ENCODE measurements at regions not wholly inside any gene's neighbourhood (a gene's known extent, or its start where the extent isn't known, plus 50 kb on each side); places are given as distances from the start of the nearest gene placed in this dataset.

DNA sequence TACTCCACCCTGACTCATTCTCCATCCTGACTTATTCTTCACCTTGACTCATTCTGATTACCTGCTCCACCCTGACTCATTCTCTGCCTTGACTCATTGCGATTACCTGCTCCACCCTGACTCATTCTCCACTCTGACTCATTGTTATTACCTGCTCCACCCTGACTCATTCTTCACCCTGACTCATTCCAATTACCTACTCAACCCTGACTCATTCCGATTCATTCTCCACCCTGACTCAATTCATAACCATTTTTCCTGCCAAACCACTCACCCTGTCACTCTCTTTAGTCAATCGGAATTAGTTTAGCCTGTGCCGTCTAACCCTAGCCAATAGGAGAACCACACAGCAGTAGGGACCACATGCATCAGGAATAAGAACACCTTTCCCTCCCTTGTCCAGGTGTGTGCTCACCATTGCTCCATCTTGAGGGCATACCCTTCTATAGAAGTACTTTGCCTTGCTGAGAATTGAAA lies 1227.4 kb upstream of the PCDH20 start:
- no peak overlapping the region for H2BK5ac ChIP-seq (ENCODE audit: low read depth, low read length, poor library complexity, severe bottlenecking)
- no peak for TF ChIP-seq SMC3 (IDR thresholded peaks at IDR 0.05; ENCODE audit: low read depth, low read length)
- no peak for TF ChIP-seq CHD1 (IDR thresholded peaks at IDR 0.05; ENCODE audit: low read depth, low read length)
- TF ChIP-seq FOS (IDR thresholded peaks at IDR 0.05; ENCODE audit: low read depth, low read length), result peak; percentile 89
- no peak for TF ChIP-seq RAD21 (IDR thresholded peaks at IDR 0.05; ENCODE audit: low read length)
- no peak for TF ChIP-seq NFE2L2 (IDR thresholded peaks at IDR 0.05; ENCODE audit: low read depth, low read length)
- no peak overlapping the region for H3K56ac ChIP-seq (ENCODE audit: extremely low read depth, insufficient read depth, low read length)
- ATAC-seq (ENCODE audit: low read depth) (no peak), DNase-seq (peak; percentile 66)
- peaks cover 2% of the 10 kb centered on the region for H3K9me3 ChIP-seq (ENCODE audit: control insufficient read depth, insufficient read depth, low read length)
- H3K4ac ChIP-seq (ENCODE audit: low read depth, low read length), result no peak overlapping the region
- in situ Hi-C loops (cut with MboI; ENCODE audit: low sequenced_read_pairs) (no loop called here), intact Hi-C loops (cut with micrococcal nuclease) (no loop called here), dilution Hi-C loops (cut with HindIII; ENCODE audit: low sequenced_read_pairs, unreplicated experiment) (no loop called here)
- CTCF ChIA-PET, result no interaction called here
- 80% methylated on average over 1 of the region's 4 CpGs; no CpG with 5 or more reads in 1 of the 2 experiments for WGBS, 2 experiments (ENCODE audit: extremely low coverage in 2 of 2, insufficient read length in 1 of 2)
- H4K91ac ChIP-seq (ENCODE audit: insufficient read depth, low read depth, low read length), result no peak overlapping the region
- no peak overlapping the region for H2AK5ac ChIP-seq (ENCODE audit: low read depth, low read length)
- H3K4me2 ChIP-seq (ENCODE audit: low read depth, low read length), result no peak overlapping the region
- H3K23ac ChIP-seq (ENCODE audit: low read depth, low read length), result no peak overlapping the region
- H3K27ac ChIP-seq (ENCODE audit: insufficient read depth, low read length), result no peak overlapping the region
- H3K27me3 ChIP-seq (ENCODE audit: control insufficient read depth, insufficient read depth, low read length), result no peaks in the 10 kb centered on the region
- H3K9me1 ChIP-seq (ENCODE audit: insufficient read depth, low read length), result no peaks in the 10 kb centered on the region
- POLR2A ChIA-PET (ENCODE audit: unreplicated experiment), result no interaction called here
- H3K79me1 ChIP-seq (ENCODE audit: low read depth in 1 of 2, low read length in 2 of 2), result no peaks in the 10 kb centered on the region
- H2AFZ ChIP-seq (replicated peaks; ENCODE audit: low read length, poor library complexity), result no peak overlapping the region
- no peak overlapping the region for H4K8ac ChIP-seq (ENCODE audit: low read depth in 2 of 2, low read length in 2 of 2)
- no peak overlapping the region for H3K4me3 ChIP-seq (ENCODE audit: insufficient read depth, low read depth, low read length)
- no peak overlapping the region for H3K9ac ChIP-seq (ENCODE audit: low read depth, low read length)
- H2AK9ac ChIP-seq (replicated peaks; ENCODE audit: low read depth, low read length, poor library complexity), result no peak overlapping the region
- BruUV-seq (replicated peaks), result no TSS peak
- no peak overlapping the region for H3K14ac ChIP-seq (replicated peaks; ENCODE audit: low read depth, low read length)
- no peaks in the 10 kb centered on the region for H3K36me3 ChIP-seq (ENCODE audit: control insufficient read depth, insufficient read depth, low read length)
- H3K4me1 ChIP-seq (ENCODE audit: control insufficient read depth, insufficient read depth, low read length), result no peaks in the 10 kb centered on the region
- H3K18ac ChIP-seq (ENCODE audit: low read depth, low read length), result no peak overlapping the region
- no peak overlapping the region for H2BK20ac ChIP-seq (ENCODE audit: low read depth, low read length)
- no peak overlapping the region for H4K5ac ChIP-seq (ENCODE audit: low read depth, low read length)
- H4K20me1 ChIP-seq (ENCODE audit: insufficient read depth, low read length), result no peaks in the 10 kb centered on the region
- H2BK120ac ChIP-seq (ENCODE audit: low read depth, low read length), result no peak overlapping the region
- no peak overlapping the region for H2BK15ac ChIP-seq (ENCODE audit: low read depth, low read length)
